GM21619 (cell line): ENCODE measurements at regions not wholly inside any gene's neighbourhood (a gene's known extent, or its start where the extent isn't known, plus 50 kb on each side); places are given as distances from the start of the nearest gene placed in this dataset.

Source experiments
- ATAC-seq: cut with Tn5 transposase; IDR thresholded peaks from one replicate; pipeline ENCODE4 v1.9.1; 2021; ENCODE audit not compliant: unreplicated experiment

- no peak for ATAC-seq
These were observed 60.5 kb upstream of the GHITM start for GRCh38 chr10:84078771-84079170.

GRCh38 chr10:84084342-84084741 lies 55.0 kb upstream of the GHITM start:
- no peak for ATAC-seq

DNA sequence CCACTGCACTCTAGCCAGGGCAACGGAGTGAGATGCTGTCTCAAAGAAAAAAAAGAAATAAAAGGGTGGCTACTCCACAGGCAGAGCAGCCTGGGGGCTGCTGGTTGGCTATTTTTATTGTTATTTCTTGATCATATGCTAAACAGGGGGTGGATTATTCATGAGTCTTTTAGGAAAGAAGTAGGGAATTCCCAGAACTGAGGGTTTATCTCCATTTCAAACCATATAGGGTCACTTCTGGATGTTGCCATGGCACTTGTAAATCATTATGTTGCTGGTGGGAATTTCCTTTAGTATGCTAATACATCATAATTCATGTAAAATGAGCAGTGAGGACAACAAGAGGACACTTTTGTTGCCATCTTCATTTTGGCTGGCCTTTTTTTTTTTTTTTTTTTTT lies 52.1 kb upstream of the GHITM start:
- ATAC-seq = no peak

DNA sequence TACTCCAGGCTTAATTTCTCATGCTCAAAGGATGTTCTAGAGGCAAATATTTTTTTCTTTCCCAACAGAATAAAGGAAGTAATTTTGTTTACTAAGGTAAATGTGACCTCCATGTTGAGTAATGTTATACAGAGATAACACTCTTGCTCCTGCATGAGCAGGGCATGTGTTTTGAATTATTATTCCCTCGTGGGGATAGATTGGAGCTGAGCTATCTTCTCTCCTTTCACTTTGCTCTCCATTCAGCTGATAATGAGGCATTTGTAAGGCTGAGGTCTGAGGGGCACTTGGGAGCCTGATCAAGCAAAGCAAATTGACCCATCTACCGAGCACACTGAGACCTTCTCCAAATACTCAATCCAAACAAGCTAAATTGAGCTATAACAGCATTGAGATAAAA lies 50.7 kb upstream of the GHITM start:
- ATAC-seq = no peak

DNA sequence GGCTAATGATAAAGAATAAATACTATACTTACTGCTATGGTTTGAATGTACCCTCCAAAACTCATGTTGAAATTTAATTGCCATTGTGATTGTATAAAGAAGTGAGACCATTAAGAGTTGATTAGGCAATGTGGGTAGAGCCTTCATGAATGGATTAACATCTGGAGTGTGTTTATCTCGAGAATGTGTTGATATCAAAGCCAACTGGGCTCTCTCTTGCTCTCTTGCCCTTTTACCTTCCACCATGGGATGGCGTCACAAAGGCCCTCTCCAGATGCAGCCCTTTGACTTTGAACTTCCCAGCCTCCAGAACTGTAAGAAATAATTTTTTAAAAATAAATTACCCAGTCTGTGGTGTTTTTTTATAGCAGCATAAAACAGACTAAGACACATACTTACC lies 50.1 kb upstream of the GHITM start:
- no peak for ATAC-seq
